Psoas muscle (tissue), 7 donors: ENCODE measurements at regions not wholly inside any gene's neighbourhood (a gene's known extent, or its start where the extent isn't known, plus 50 kb on each side); places are given as distances from the start of the nearest gene placed in this dataset.

ENCODE experiments used
- ATAC-seq, 4 donors: fragments of 200-7000 bp; cut with Tn5 transposase; one replicate each; pipeline ENCODE4 v1.9.1; 2020; ENCODE audit warnings: moderate library complexity in 3 of 4, mild to moderate bottlenecking in 2 of 4
- DNase-seq, 2 donors: peaks; one replicate each; pipeline ENCODE4 v3.0.0-alpha.2; 2020
- H3K27ac ChIP-seq: fragments of 200-600 bp; one replicate; pipeline ENCODE4 v1.8.0; 2022
- H3K27me3 ChIP-seq, 3 donors: fragments of 200-600 bp in 1 of 3; one replicate each; pipeline versions ENCODE4 v1.6.1 to v1.8.0; 2013 to 2022; ENCODE audit warnings: low read length in 2 of 3, mild to moderate bottlenecking in 2 of 3, moderate library complexity in 1 of 3; ENCODE audit not compliant: insufficient read depth in 3 of 3
- H3K36me3 ChIP-seq, 2 donors: fragments of 200-600 bp in 1 of 2; one replicate each; pipeline versions ENCODE4 v1.6.1 to v1.8.0; 2013 to 2022; ENCODE audit warnings: low read depth in 1 of 2, mild to moderate bottlenecking in 1 of 2, moderate library complexity in 1 of 2; ENCODE audit not compliant: insufficient read depth in 1 of 2
- H3K4me1 ChIP-seq: fragments of 200-600 bp; one replicate; pipeline ENCODE4 v1.8.0; 2022
- H3K4me3 ChIP-seq: fragments of 200-600 bp; one replicate; pipeline ENCODE4 v1.8.0; 2022; ENCODE audit warnings: mild to moderate bottlenecking
- H3K9me3 ChIP-seq: fragments of 200-600 bp; one replicate; pipeline ENCODE4 v1.8.0; 2022
- WGBS, 3 donors: extraction: QIAGEN DNeasy Blood & Tissue Kit; methylation state at CpG; one replicate each; pipeline versions ENCODE4 v1.1.6 to v1.1.7; 2013; 5-methylcytosine and 5-hydroxymethylcytosine counted together
- intact Hi-C, 2 donors: fragments of 100-400 bp; cut with DNase I; formaldehyde crosslinking; loops; one replicate each; pipeline versions ENCODE4 v1.11.0 to v1.14.2; 2022
- TF ChIP-seq, protein P1 (sequence below): fragments of 200-600 bp; IDR thresholded peaks from one replicate; pipeline ENCODE4 v1.8.0; 2022; ENCODE audit warnings: antibody characterized with exemption
- donor health status: healthy with polysubstance abuse.
- donor health status: DM: no; HTN: no; CAD: no; lungs with moderate emphysema.
- donor health status: Bipolar disorder and iron deficiency.
- donor health status: healthy.
- donor health status: DM: yes; HTN: yes; CAD: no.
- donor health status: DM: no; HTN: no; CAD: no.
- donor health status: DM: yes; HTN: yes; CAD: no.

GRCh38 chr4:34628471-34628870, 1615.8 kb downstream of the ARAP2 start:
- TF ChIP-seq, protein P1, sequence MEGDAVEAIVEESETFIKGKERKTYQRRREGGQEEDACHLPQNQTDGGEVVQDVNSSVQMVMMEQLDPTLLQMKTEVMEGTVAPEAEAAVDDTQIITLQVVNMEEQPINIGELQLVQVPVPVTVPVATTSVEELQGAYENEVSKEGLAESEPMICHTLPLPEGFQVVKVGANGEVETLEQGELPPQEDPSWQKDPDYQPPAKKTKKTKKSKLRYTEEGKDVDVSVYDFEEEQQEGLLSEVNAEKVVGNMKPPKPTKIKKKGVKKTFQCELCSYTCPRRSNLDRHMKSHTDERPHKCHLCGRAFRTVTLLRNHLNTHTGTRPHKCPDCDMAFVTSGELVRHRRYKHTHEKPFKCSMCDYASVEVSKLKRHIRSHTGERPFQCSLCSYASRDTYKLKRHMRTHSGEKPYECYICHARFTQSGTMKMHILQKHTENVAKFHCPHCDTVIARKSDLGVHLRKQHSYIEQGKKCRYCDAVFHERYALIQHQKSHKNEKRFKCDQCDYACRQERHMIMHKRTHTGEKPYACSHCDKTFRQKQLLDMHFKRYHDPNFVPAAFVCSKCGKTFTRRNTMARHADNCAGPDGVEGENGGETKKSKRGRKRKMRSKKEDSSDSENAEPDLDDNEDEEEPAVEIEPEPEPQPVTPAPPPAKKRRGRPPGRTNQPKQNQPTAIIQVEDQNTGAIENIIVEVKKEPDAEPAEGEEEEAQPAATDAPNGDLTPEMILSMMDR, result no peak
- no peak overlapping the region for H3K4me3 ChIP-seq
- intact Hi-C loops, result no loop called here
- no peaks in the 10 kb centered on the region for H3K36me3 ChIP-seq
- 18 to 32% (median 32%) methylated on average over 2 of the region's 2 CpGs for WGBS, 3 donors
- no peaks in the 10 kb centered on the region for H3K27me3 ChIP-seq
- no peak overlapping the region for H3K27ac ChIP-seq
- H3K4me1 ChIP-seq, result no peaks in the 10 kb centered on the region
- ATAC-seq (no peak), DNase-seq (no peak)
- peaks cover 5% of the 10 kb centered on the region for H3K9me3 ChIP-seq

DNA sequence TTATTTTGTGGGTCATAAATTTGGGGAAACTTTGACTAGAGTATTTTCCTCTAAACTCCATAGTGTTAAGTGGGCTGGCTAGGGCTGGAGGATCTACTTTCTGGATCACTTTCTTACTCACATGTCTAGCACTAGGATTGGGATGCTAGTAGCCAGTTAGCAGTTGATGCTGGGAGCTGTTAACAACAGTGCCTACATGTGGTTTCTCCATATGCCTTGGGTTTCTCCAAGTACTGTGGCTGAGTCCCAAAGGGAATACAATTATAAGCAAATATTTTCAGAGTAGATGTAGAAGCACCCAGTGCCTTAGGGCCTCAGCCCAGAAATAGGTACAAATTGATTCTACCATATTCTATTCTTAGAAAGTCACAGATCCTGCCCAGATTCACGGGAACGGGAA, 1614.9 kb downstream of the ARAP2 start:
- TF ChIP-seq, protein P1, result no peak
- intact Hi-C loops, result no loop called here
- WGBS, 3 donors, result 37 to 53% (median 42%) methylated on average over 2 of the region's 2 CpGs

GRCh38 chr4:34633241-34633640, 1611.1 kb downstream of the ARAP2 start:
- Histone ChIP-seq H3K27me3 (no peaks in the 10 kb centered on the region), H3K4me3 (no peak overlapping the region), H3K9me3 (peaks cover 5% of the 10 kb centered on the region), H3K27ac (no peak overlapping the region), H3K36me3 (no peaks in the 10 kb centered on the region), H3K4me1 (no peaks in the 10 kb centered on the region)
- TF ChIP-seq, protein P1, result no peak
- ATAC-seq (no peak), DNase-seq (no peak)
- intact Hi-C loops, result no loop called here
- WGBS, 3 donors, result 71 to 73% (median 71%) methylated on average over 2 of the region's 2 CpGs

More for the DNA sequence above, 1614.9 kb downstream of the ARAP2 start:
- H3K4me3 ChIP-seq, result no peak overlapping the region
- peaks cover 5% of the 10 kb centered on the region for H3K9me3 ChIP-seq
- H3K36me3 ChIP-seq, result no peaks in the 10 kb centered on the region
- H3K27ac ChIP-seq, result no peak overlapping the region
- H3K27me3 ChIP-seq, result no peaks in the 10 kb centered on the region
- H3K4me1 ChIP-seq, result no peaks in the 10 kb centered on the region
- no peak for DNase-seq
- no peak for ATAC-seq

DNA sequence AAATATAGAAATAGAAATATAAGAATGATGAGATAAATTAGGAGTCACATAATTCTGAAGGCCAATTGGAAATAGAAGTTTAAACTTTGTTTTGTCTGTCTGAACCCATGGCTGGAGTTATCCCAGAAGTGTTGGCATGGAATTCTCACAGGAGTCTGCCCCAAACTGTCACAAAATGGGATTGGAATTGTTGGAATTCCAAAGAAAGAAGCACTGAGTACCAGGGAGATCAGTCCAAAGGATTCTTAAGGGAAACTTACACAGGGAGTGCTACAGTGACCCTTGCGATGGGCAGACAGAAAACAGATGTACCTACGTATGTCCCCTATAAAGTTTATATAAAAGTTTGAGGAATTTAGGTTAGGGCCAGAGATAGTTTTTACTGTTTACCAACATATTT, 1607.7 kb downstream of the ARAP2 start:
- Histone ChIP-seq H3K4me3 (no peak overlapping the region), H3K27ac (no peak overlapping the region), H3K36me3 (no peaks in the 10 kb centered on the region), H3K27me3 (no peaks in the 10 kb centered on the region), H3K4me1 (no peaks in the 10 kb centered on the region), H3K9me3 (peaks cover 6% of the 10 kb centered on the region)
- TF ChIP-seq, protein P1, result no peak
- intact Hi-C loops, result no loop called here
- WGBS, 3 donors, result 72 to 94% (median 88%) methylated on average over 2 of the region's 2 CpGs
- no peak for DNase-seq
- no peak for ATAC-seq

- ATAC-seq, result no peak
- Histone ChIP-seq H3K4me3 (no peak overlapping the region), H3K9me3 (peaks cover 8% of the 10 kb centered on the region), H3K36me3 (no peaks in the 10 kb centered on the region), H3K27me3 (no peaks in the 10 kb centered on the region), H3K27ac (no peak overlapping the region), H3K4me1 (no peaks in the 10 kb centered on the region)
- no peak for DNase-seq
- TF ChIP-seq, protein P1, result no peak
- intact Hi-C loops, result no loop called here
- WGBS, 3 donors, result 24 to 32% (median 32%) methylated on average over 1 of the region's 1 CpG
Measured at GRCh38 chr4:34643476-34643875, 1600.8 kb downstream of the ARAP2 start.
